BE2C (cell line): ENCODE measurements at regions not wholly inside any gene's neighbourhood (a gene's known extent, or its start where the extent isn't known, plus 50 kb on each side); places are given as distances from the start of the nearest gene placed in this dataset.

ENCODE experiments used
- DNase-seq: peaks from one replicate; pipeline ENCODE4 v3.0.0-alpha.2; 2020
- H3K27me3 ChIP-seq: fragments of 250-450 bp; sonication (Bioruptor Pico); 2 replicates; pipeline ENCODE4 v1.5.1; 2020; ENCODE audit warnings: mild to moderate bottlenecking
- H3K36me3 ChIP-seq: fragments of 250-450 bp; sonication (Bioruptor Pico); 2 replicates; pipeline ENCODE4 v1.5.1; 2020; ENCODE audit warnings: mild to moderate bottlenecking
- H3K4me1 ChIP-seq: fragments of 250-450 bp; sonication (Bioruptor Pico); 2 replicates; pipeline ENCODE4 v1.5.1; 2020
- H3K4me3 ChIP-seq: 2 replicates; pipeline ENCODE4 v1.5.1; 2011; ENCODE audit warnings: low read depth, low read length
- H3K9me3 ChIP-seq: fragments of 250-450 bp; sonication (Bioruptor Pico); 2 replicates; pipeline ENCODE4 v1.5.1; 2020
- CTCF ChIP-seq: IDR thresholded peaks from 2 replicates; pipeline ENCODE4 v1.5.1; 2012; ENCODE audit warnings: mild to moderate bottlenecking, low read depth, low read length

GRCh38 chr2:238994876-238995275 is 147.0 kb downstream of the TWIST2 start:
- no peak for TF ChIP-seq CTCF
- no peaks in the 10 kb centered on the region; the same call in 1 of the 2 replicates for H3K9me3 ChIP-seq
- H3K4me3 ChIP-seq, result no peak overlapping the region
- H3K4me1 ChIP-seq, result no peaks in the 10 kb centered on the region
- H3K27me3 ChIP-seq, result no peaks in the 10 kb centered on the region
- H3K36me3 ChIP-seq, result no peaks in the 10 kb centered on the region
- DNase-seq, result no peak

- no peak overlapping the region for H3K4me3 ChIP-seq
- H3K4me1 ChIP-seq, result no peaks in the 10 kb centered on the region
- DNase-seq, result no peak
- no peaks in the 10 kb centered on the region; the same call in 1 of the 2 replicates for H3K9me3 ChIP-seq
- no peaks in the 10 kb centered on the region for H3K27me3 ChIP-seq
- H3K36me3 ChIP-seq, result no peaks in the 10 kb centered on the region
- no peak for TF ChIP-seq CTCF
These were observed 147.7 kb downstream of the TWIST2 start for GRCh38 chr2:238995634-238996033.

- H3K27me3 ChIP-seq, result no peaks in the 10 kb centered on the region; the same call in 1 of the 2 replicates
- DNase-seq, result no peak
- H3K9me3 ChIP-seq, result no peaks in the 10 kb centered on the region; the same call in 1 of the 2 replicates
- no peaks in the 10 kb centered on the region for H3K4me1 ChIP-seq
- H3K4me3 ChIP-seq, result no peak overlapping the region
- no peak for TF ChIP-seq CTCF
- H3K36me3 ChIP-seq, result no peaks in the 10 kb centered on the region
These were observed 148.6 kb downstream of the TWIST2 start for GRCh38 chr2:238996331-238997136.

GRCh38 chr2:238997137-238997390 is 149.2 kb downstream of the TWIST2 start:
- no peak overlapping the region for H3K4me3 ChIP-seq
- no peaks in the 10 kb centered on the region; the same call in 1 of the 2 replicates for H3K27me3 ChIP-seq
- TF ChIP-seq CTCF, result no peak
- H3K4me1 ChIP-seq, result no peaks in the 10 kb centered on the region
- no peak for DNase-seq
- H3K9me3 ChIP-seq, result no peaks in the 10 kb centered on the region; the same call in 1 of the 2 replicates
- H3K36me3 ChIP-seq, result no peaks in the 10 kb centered on the region

- Histone ChIP-seq H3K4me3 (no peak overlapping the region), H3K9me3 (no peaks in the 10 kb centered on the region; the same call in 1 of the 2 replicates), H3K27me3 (peaks cover 6% of the 10 kb centered on the region), H3K36me3 (no peaks in the 10 kb centered on the region), H3K4me1 (no peaks in the 10 kb centered on the region)
- no peak for TF ChIP-seq CTCF
- DNase-seq, result no peak
These were observed 149.8 kb downstream of the TWIST2 start for GRCh38 chr2:238997684-238998083.
